Neural cell (in vitro differentiated cells): ENCODE measurements at regions not wholly inside any gene's neighbourhood (a gene's known extent, or its start where the extent isn't known, plus 50 kb on each side); places are given as distances from the start of the nearest gene placed in this dataset.

Source experiments
- H2AFZ ChIP-seq: fragments of 200-600, 300-800 bp; sonication (generic), shearing (Covaris generic); 2 replicates; pipeline ENCODE4 v1.6.0; 2014; ENCODE audit warnings: low read depth, mild to moderate bottlenecking, antibody characterized with exemption, low read length, moderate library complexity
- H3F3A ChIP-seq: fragments of 200-600 bp; shearing (Covaris generic); 2 replicates; pipeline ENCODE4 v1.6.1; 2016; ENCODE audit warnings: mild to moderate bottlenecking, moderate library complexity, mixed read lengths, antibody characterized with exemption, low read length; ENCODE audit not compliant: insufficient read depth, poor library complexity, severe bottlenecking
- H3K27ac ChIP-seq: fragments of 200-600, 300-800 bp; sonication (generic), shearing (Covaris generic); 2 replicates; pipeline ENCODE4 v1.5.1; 2014; ENCODE audit warnings: mild to moderate bottlenecking, low read length, moderate library complexity
- H3K27me3 ChIP-seq: fragments of 300-800, 200-600 bp; sonication (generic), shearing (Covaris generic); 2 replicates; pipeline ENCODE4 v1.6.0; 2014; ENCODE audit warnings: mild to moderate bottlenecking, low read depth, low read length, moderate library complexity; ENCODE audit not compliant: insufficient read depth
- H3K36me3 ChIP-seq: fragments of 300-800, 200-600 bp; sonication (generic), shearing (Covaris generic); 2 replicates; pipeline ENCODE4 v1.5.1; 2014; ENCODE audit warnings: mild to moderate bottlenecking, antibody characterized with exemption, low read length, moderate library complexity; ENCODE audit not compliant: insufficient read depth
- H3K4me2 ChIP-seq: fragments of 300-800, 200-600 bp; sonication (generic), shearing (Covaris generic); 2 replicates; pipeline ENCODE4 v1.6.0; 2014; ENCODE audit warnings: mild to moderate bottlenecking, low read length
- H3K4me3 ChIP-seq: fragments of 300-800, 200-600 bp; sonication (generic), shearing (Covaris generic); 2 replicates; pipeline ENCODE4 v1.5.1; 2014; ENCODE audit warnings: mild to moderate bottlenecking, low read length, moderate library complexity
- H3K79me2 ChIP-seq: fragments of 200-600 bp; shearing (Covaris generic); replicated peaks from 2 replicates; pipeline ENCODE4 v1.6.0; 2014; ENCODE audit warnings: mild to moderate bottlenecking, low read length, moderate library complexity; ENCODE audit not compliant: insufficient read depth
- H3K9ac ChIP-seq: fragments of 300-800, 200-600 bp; sonication (generic), shearing (Covaris generic); 2 replicates; pipeline ENCODE4 v1.6.1; 2016; ENCODE audit warnings: mild to moderate bottlenecking, low read length, mixed read lengths
- H3K9me2 ChIP-seq: fragments of 200-600 bp; shearing (Covaris generic); 2 replicates; pipeline ENCODE4 v1.6.1; 2016; ENCODE audit warnings: mild to moderate bottlenecking, low read length, mixed read lengths; ENCODE audit not compliant: insufficient read depth
- H3K9me3 ChIP-seq: fragments of 200-600, 300-800 bp; sonication (generic), shearing (Covaris generic); 2 replicates; pipeline ENCODE4 v1.6.1; 2016; ENCODE audit warnings: mild to moderate bottlenecking, mixed run types, low read length, moderate library complexity, mixed read lengths
- H4K20me1 ChIP-seq: fragments of 200-600 bp; shearing (Covaris generic); 2 replicates; pipeline ENCODE4 v1.6.1; 2016; ENCODE audit warnings: mild to moderate bottlenecking, mixed run types; ENCODE audit not compliant: insufficient read depth
- CTCF ChIP-seq: fragments of 450-650 bp; IDR thresholded peaks from 2 replicates; pipeline ENCODE4 v1.5.1; 2014; ENCODE audit warnings: antibody characterized with exemption, mild to moderate bottlenecking, moderate library complexity; ENCODE audit not compliant: poor library complexity, severe bottlenecking
- EP300 ChIP-seq: fragments of 450-650 bp; conservative IDR thresholded peaks from 2 replicates; pipeline ENCODE4 v1.6.1; 2014; ENCODE audit warnings: antibody characterized with exemption, mild to moderate bottlenecking, moderate library complexity; ENCODE audit not compliant: poor library complexity, severe bottlenecking
- EZH2 ChIP-seq: fragments of 200-600, 300-800 bp; shearing (Covaris generic), sonication (generic); IDR thresholded peaks from 2 replicates; pipeline ENCODE4 v1.6.1; 2014; ENCODE audit warnings: antibody characterized with exemption, low read length, borderline replicate concordance, mild to moderate bottlenecking; ENCODE audit not compliant: insufficient read depth, poor library complexity, severe bottlenecking
- MXI1 ChIP-seq: fragments of 450-650 bp; conservative IDR thresholded peaks from 2 replicates; pipeline ENCODE4 v1.6.1; 2014; ENCODE audit warnings: antibody characterized with exemption, mild to moderate bottlenecking; ENCODE audit not compliant: poor library complexity, severe bottlenecking
- POLR2AphosphoS5 ChIP-seq: IDR thresholded peaks from 2 replicates; pipeline ENCODE4 v1.6.1; 2012
- RAD21 ChIP-seq: fragments of 450-650 bp; conservative IDR thresholded peaks from 2 replicates; pipeline ENCODE4 v1.6.1; 2014; ENCODE audit warnings: antibody characterized with exemption, mild to moderate bottlenecking, moderate library complexity
- REST ChIP-seq: IDR thresholded peaks from 2 replicates; pipeline ENCODE4 v1.6.1; 2012; ENCODE audit warnings: borderline replicate concordance
- SMC3 ChIP-seq: fragments of 450-650 bp; conservative IDR thresholded peaks from 2 replicates; pipeline ENCODE4 v1.6.1; 2014; ENCODE audit warnings: antibody characterized with exemption, mild to moderate bottlenecking, moderate library complexity; ENCODE audit not compliant: poor library complexity
- TAF1 ChIP-seq: IDR thresholded peaks from 2 replicates; pipeline ENCODE4 v1.6.1; 2012; ENCODE audit warnings: low read depth

GRCh38 chr4:34619531-34620162, 1624.7 kb downstream of the ARAP2 start:
- TF ChIP-seq CTCF, result no peak
- no peak for TF ChIP-seq EP300
- TF ChIP-seq MXI1, result no peak
- no peak for TF ChIP-seq SMC3
- TF ChIP-seq EZH2, result no peak
- no peak for TF ChIP-seq POLR2AphosphoS5
- no peak for TF ChIP-seq TAF1
- no peak for TF ChIP-seq REST
- TF ChIP-seq RAD21, result no peak
- H3K4me2 ChIP-seq, result no peak overlapping the region
- H3K4me3 ChIP-seq, result no peak overlapping the region
- no peaks in the 10 kb centered on the region for H3F3A ChIP-seq
- no peak overlapping the region for H3K27ac ChIP-seq
- H3K79me2 ChIP-seq, result no peaks in the 10 kb centered on the region
- no peak overlapping the region for H2AFZ ChIP-seq
- H3K9me3 ChIP-seq, result no peaks in the 10 kb centered on the region
- no peaks in the 10 kb centered on the region for H3K9me2 ChIP-seq
- no peaks in the 10 kb centered on the region for H4K20me1 ChIP-seq
- H3K9ac ChIP-seq, result no peak overlapping the region
- no peaks in the 10 kb centered on the region for H3K27me3 ChIP-seq
- no peaks in the 10 kb centered on the region for H3K36me3 ChIP-seq

GRCh38 chr4:34628471-34628870, 1615.8 kb downstream of the ARAP2 start:
- no peaks in the 10 kb centered on the region for H3F3A ChIP-seq
- no peak overlapping the region for H3K4me3 ChIP-seq
- H2AFZ ChIP-seq, result no peak overlapping the region
- no peaks in the 10 kb centered on the region for H3K79me2 ChIP-seq
- no peaks in the 10 kb centered on the region for H3K9me3 ChIP-seq
- H3K9me2 ChIP-seq, result no peaks in the 10 kb centered on the region
- H3K36me3 ChIP-seq, result no peaks in the 10 kb centered on the region
- no peak for TF ChIP-seq EP300
- no peak for TF ChIP-seq POLR2AphosphoS5
- TF ChIP-seq MXI1, result no peak
- no peak for TF ChIP-seq REST
- no peak for TF ChIP-seq TAF1
- TF ChIP-seq RAD21, result no peak
- TF ChIP-seq EZH2, result no peak
- TF ChIP-seq CTCF, result no peak
- TF ChIP-seq SMC3, result no peak
- no peaks in the 10 kb centered on the region for H4K20me1 ChIP-seq
- no peak overlapping the region for H3K9ac ChIP-seq
- H3K27me3 ChIP-seq, result no peaks in the 10 kb centered on the region
- H3K27ac ChIP-seq, result no peak overlapping the region
- no peak overlapping the region for H3K4me2 ChIP-seq
